ENCODE measurements at regions not wholly inside any gene's neighbourhood (a gene's known extent, or its start where the extent isn't known, plus 50 kb on each side); places are given as distances from the start of the nearest gene placed in this dataset.

GRCh38 chr11:45500451-45500850, 165.0 kb downstream of the CHST1 start:
- H3K79me2 ChIP-seq (ENCODE audit: low read length) = no peaks in the 10 kb centered on the region
- H3K4me1 ChIP-seq (ENCODE audit: low read length) = no peaks in the 10 kb centered on the region
- H4K20me1 ChIP-seq (ENCODE audit: insufficient read depth, low read length) = no peaks in the 10 kb centered on the region
- H3K36me3 ChIP-seq (replicated peaks; ENCODE audit: low read depth, low read length) = no peaks in the 10 kb centered on the region
- H3K4me3 ChIP-seq (ENCODE audit: low read length) = no peak overlapping the region
- H2AFZ ChIP-seq (ENCODE audit: low read depth, low read length) = no peak overlapping the region
- peaks cover 39% of the 10 kb centered on the region for H3K27me3 ChIP-seq (ENCODE audit: low read depth, low read length)
- TF ChIP-seq EZH2phosphoT487 (IDR thresholded peaks at IDR 0.05; ENCODE audit: low read depth) (no peak), CTCF (IDR thresholded peaks at IDR 0.05; ENCODE audit: low read depth, low read length) (no peak)
- H3K4me2 ChIP-seq (ENCODE audit: low read length) = no peak overlapping the region
- no peaks in the 10 kb centered on the region for H3K9me3 ChIP-seq (ENCODE audit: insufficient read depth, low read length)
- H3K27ac ChIP-seq (ENCODE audit: low read length) = no peak overlapping the region
- no peak overlapping the region for H3K9ac ChIP-seq (ENCODE audit: low read length)

DNA sequence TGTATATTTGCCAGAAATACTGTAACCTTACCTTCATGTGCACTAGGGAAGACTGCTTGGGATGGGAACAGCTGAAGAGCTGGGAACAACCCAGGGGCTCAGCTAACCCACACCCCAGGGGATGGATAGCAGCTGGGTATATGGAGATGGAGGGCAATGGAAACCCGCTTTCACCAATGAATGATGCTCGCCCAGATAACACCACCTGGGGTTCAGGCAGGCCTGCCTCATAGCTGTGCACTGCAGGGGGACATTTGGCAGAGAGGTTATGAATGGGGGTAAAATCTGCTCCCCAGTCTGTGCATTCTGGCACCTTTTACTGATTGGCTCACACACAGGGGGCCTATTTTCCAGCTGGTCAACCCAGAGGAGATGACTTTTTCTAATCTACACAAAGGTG, 170.7 kb downstream of the CHST1 start:
- Histone ChIP-seq H3K9me3 (ENCODE audit: insufficient read depth, low read length) (no peaks in the 10 kb centered on the region), H2AFZ (ENCODE audit: low read depth, low read length) (no peak overlapping the region), H3K9ac (ENCODE audit: low read length) (no peak overlapping the region), H3K36me3 (replicated peaks; ENCODE audit: low read depth, low read length) (no peaks in the 10 kb centered on the region), H3K4me1 (ENCODE audit: low read length) (no peaks in the 10 kb centered on the region), H3K79me2 (ENCODE audit: low read length) (no peaks in the 10 kb centered on the region), H3K27me3 (ENCODE audit: low read depth, low read length) (peaks cover 65% of the 10 kb centered on the region), H3K27ac (ENCODE audit: low read length) (no peak overlapping the region), H4K20me1 (ENCODE audit: insufficient read depth, low read length) (no peaks in the 10 kb centered on the region), H3K4me2 (ENCODE audit: low read length) (no peak overlapping the region), H3K4me3 (ENCODE audit: low read length) (no peak overlapping the region)
- TF ChIP-seq EZH2phosphoT487 (IDR thresholded peaks at IDR 0.05; ENCODE audit: low read depth) (no peak), CTCF (IDR thresholded peaks at IDR 0.05; ENCODE audit: low read depth, low read length) (no peak)

DNA sequence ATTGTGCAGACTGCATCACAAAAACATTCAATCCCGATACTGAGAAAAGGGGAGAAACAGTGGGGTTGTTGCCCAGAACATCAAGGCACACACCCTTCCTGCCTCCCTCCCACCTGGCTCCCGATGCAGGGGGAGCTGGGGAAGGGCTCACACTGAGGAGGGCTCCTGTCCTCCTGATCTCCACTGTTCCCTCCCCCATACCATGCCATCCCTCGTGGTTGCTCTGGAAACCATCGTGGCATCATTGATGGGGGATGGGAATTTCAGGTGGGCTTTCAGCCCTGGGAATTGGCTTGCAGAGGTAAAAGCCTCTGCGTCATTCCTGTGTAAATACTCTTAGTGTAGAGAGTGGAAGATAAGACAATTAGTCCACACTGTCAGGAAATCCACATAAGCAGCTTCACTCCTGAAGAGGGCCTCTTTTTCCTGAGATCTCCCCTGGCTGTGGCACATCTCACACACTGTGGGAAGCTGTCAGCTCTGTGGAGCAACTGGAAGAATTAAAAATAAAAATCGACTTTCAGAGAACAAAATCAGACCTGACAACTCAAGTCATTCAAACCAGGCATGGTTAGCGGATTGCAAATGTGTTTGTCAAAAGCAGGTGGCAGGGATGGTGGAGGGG, 176.0 kb downstream of the CHST1 start:
- Histone ChIP-seq H4K20me1 (ENCODE audit: insufficient read depth, low read length) (no peaks in the 10 kb centered on the region), H3K36me3 (replicated peaks; ENCODE audit: low read depth, low read length) (no peaks in the 10 kb centered on the region), H3K4me2 (ENCODE audit: low read length) (no peak overlapping the region), H2AFZ (ENCODE audit: low read depth, low read length) (no peak overlapping the region), H3K4me3 (ENCODE audit: low read length) (no peak overlapping the region), H3K79me2 (ENCODE audit: low read length) (no peaks in the 10 kb centered on the region), H3K4me1 (ENCODE audit: low read length) (no peaks in the 10 kb centered on the region), H3K9ac (ENCODE audit: low read length) (no peak overlapping the region), H3K9me3 (ENCODE audit: insufficient read depth, low read length) (no peaks in the 10 kb centered on the region), H3K27me3 (ENCODE audit: low read depth, low read length) (peaks cover 52% of the 10 kb centered on the region), H3K27ac (ENCODE audit: low read length) (no peak overlapping the region)
- TF ChIP-seq EZH2phosphoT487 (IDR thresholded peaks at IDR 0.05; ENCODE audit: low read depth) = no peak
- no peak for TF ChIP-seq CTCF (IDR thresholded peaks at IDR 0.05; ENCODE audit: low read depth, low read length)

DNA sequence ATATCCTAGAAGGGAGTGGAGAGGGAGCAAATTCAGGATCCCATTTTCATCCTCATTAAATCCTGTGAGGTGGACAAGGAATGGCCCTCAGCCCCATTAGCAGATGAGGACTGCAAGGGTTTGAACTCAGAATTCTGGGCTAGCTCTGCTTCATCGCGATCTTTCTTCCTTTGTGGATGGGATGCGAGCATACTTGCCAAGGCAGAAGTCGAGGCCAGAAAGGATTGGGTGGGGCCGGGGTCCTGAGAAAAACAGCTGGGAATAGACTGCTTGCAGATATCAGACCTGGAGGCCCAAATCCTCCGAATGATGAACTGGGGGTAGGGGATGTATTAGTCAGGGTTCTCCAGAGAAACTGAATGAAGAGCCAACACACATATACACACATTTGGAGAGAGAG, 179.0 kb downstream of the CHST1 start:
- Histone ChIP-seq H3K36me3 (replicated peaks; ENCODE audit: low read depth, low read length) (no peaks in the 10 kb centered on the region), H2AFZ (ENCODE audit: low read depth, low read length) (no peak overlapping the region), H3K9ac (ENCODE audit: low read length) (no peak overlapping the region), H3K9me3 (ENCODE audit: insufficient read depth, low read length) (no peaks in the 10 kb centered on the region), H3K4me1 (ENCODE audit: low read length) (no peaks in the 10 kb centered on the region), H3K27ac (ENCODE audit: low read length) (no peak overlapping the region), H4K20me1 (ENCODE audit: insufficient read depth, low read length) (no peaks in the 10 kb centered on the region), H3K27me3 (ENCODE audit: low read depth, low read length) (peaks cover 37% of the 10 kb centered on the region), H3K4me3 (ENCODE audit: low read length) (no peak overlapping the region), H3K4me2 (ENCODE audit: low read length) (no peak overlapping the region), H3K79me2 (ENCODE audit: low read length) (no peaks in the 10 kb centered on the region)
- TF ChIP-seq EZH2phosphoT487 (IDR thresholded peaks at IDR 0.05; ENCODE audit: low read depth) (no peak), CTCF (IDR thresholded peaks at IDR 0.05; ENCODE audit: low read depth, low read length) (no peak)

All from OCI-LY3 (cell line).